ENCODE measurements at regions not wholly inside any gene's neighbourhood (a gene's known extent, or its start where the extent isn't known, plus 50 kb on each side); places are given as distances from the start of the nearest gene placed in this dataset.

- Histone ChIP-seq H3K9ac (ENCODE audit: low read length) (no peak overlapping the region), H3K27ac (ENCODE audit: low read depth, low read length) (no peak overlapping the region), H3K4me1 (ENCODE audit: insufficient read depth, low read length) (no peaks in the 10 kb centered on the region), H3K27me3 (ENCODE audit: insufficient read depth, low read length) (peaks cover 2% of the 10 kb centered on the region), H3K4me3 (ENCODE audit: insufficient read depth, low read depth, low read length) (no peak overlapping the region), H3K4me2 (ENCODE audit: low read length) (no peak overlapping the region), H2AFZ (ENCODE audit: low read depth, low read length) (no peak overlapping the region), H4K20me1 (ENCODE audit: insufficient read depth, low read length) (no peaks in the 10 kb centered on the region), H3K9me3 (ENCODE audit: insufficient read depth, low read depth, low read length) (peaks cover 10% of the 10 kb centered on the region), H3K36me3 (ENCODE audit: insufficient read depth, low read length) (no peaks in the 10 kb centered on the region), H3K79me2 (ENCODE audit: insufficient read depth, low read length) (no peaks in the 10 kb centered on the region)
- no peak overlapping the region for H3K4me3 Mint-ChIP-seq (ENCODE audit: unreplicated experiment)
- DNase-seq (ENCODE audit: low read depth), result no peak
- peaks cover 8% of the 10 kb centered on the region for H3K4me1 Mint-ChIP-seq (ENCODE audit: low read depth, unreplicated experiment)
- peaks cover 3% of the 10 kb centered on the region for H3K9me3 Mint-ChIP-seq (ENCODE audit: unreplicated experiment)
- no peak for FAIRE-seq
- H3K36me3 Mint-ChIP-seq (ENCODE audit: low read depth, unreplicated experiment), result no peaks in the 10 kb centered on the region
- TF ChIP-seq CTCF (IDR thresholded peaks at IDR 0.05; ENCODE audit: insufficient read depth, low read depth, low read length) (no peak), EZH2 (IDR thresholded peaks at IDR 0.05; ENCODE audit: insufficient read depth, low read length) (no peak)
- H3K27me3 Mint-ChIP-seq (ENCODE audit: low read depth, unreplicated experiment), result peaks cover 10% of the 10 kb centered on the region
- H3K27ac Mint-ChIP-seq (ENCODE audit: unreplicated experiment), result no peak overlapping the region
These were observed 92.0 kb upstream of the RAB12 start for GRCh38 chr18:8517276-8517675.

DNA sequence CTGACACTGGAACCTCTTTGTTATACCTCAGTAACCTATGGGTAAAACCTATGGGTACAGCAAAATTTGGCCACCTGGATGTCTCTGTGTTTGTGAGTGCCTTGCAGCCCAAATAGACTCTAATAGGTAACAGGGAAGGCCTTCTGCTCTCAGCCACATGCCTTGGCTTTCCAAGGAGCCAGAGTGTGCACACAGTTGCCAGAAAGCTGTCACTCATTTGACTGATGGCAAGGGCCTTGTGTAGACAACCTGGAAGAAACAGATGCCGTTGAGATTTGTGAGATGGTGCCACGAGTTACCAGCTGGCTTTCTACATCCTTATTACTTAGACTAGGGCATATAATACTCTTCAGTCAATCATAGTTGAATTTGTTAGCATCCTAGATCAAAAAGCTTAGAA is 90.1 kb upstream of the RAB12 start:
- Histone ChIP-seq H2AFZ (ENCODE audit: low read depth, low read length) (no peak overlapping the region), H3K4me1 (ENCODE audit: insufficient read depth, low read length) (no peaks in the 10 kb centered on the region), H3K36me3 (ENCODE audit: insufficient read depth, low read length) (no peaks in the 10 kb centered on the region), H3K4me2 (ENCODE audit: low read length) (no peak overlapping the region), H3K9me3 (ENCODE audit: insufficient read depth, low read depth, low read length) (peaks cover 10% of the 10 kb centered on the region), H3K79me2 (ENCODE audit: insufficient read depth, low read length) (no peaks in the 10 kb centered on the region), H4K20me1 (ENCODE audit: insufficient read depth, low read length) (no peaks in the 10 kb centered on the region), H3K27ac (ENCODE audit: low read depth, low read length) (no peak overlapping the region), H3K27me3 (ENCODE audit: insufficient read depth, low read length) (peaks cover 5% of the 10 kb centered on the region), H3K4me3 (ENCODE audit: insufficient read depth, low read depth, low read length) (no peak overlapping the region), H3K9ac (ENCODE audit: low read length) (no peak overlapping the region)
- no peak overlapping the region for H3K27ac Mint-ChIP-seq (ENCODE audit: unreplicated experiment)
- peaks cover 3% of the 10 kb centered on the region for H3K27me3 Mint-ChIP-seq (ENCODE audit: low read depth, unreplicated experiment)
- H3K9me3 Mint-ChIP-seq (ENCODE audit: unreplicated experiment), result peaks cover 3% of the 10 kb centered on the region
- H3K4me1 Mint-ChIP-seq (ENCODE audit: low read depth, unreplicated experiment), result peaks cover 18% of the 10 kb centered on the region
- H3K36me3 Mint-ChIP-seq (ENCODE audit: low read depth, unreplicated experiment), result no peaks in the 10 kb centered on the region
- H3K4me3 Mint-ChIP-seq (ENCODE audit: unreplicated experiment), result no peak overlapping the region
- no peak for DNase-seq (ENCODE audit: low read depth)
- TF ChIP-seq CTCF (IDR thresholded peaks at IDR 0.05; ENCODE audit: insufficient read depth, low read depth, low read length) (no peak), EZH2 (IDR thresholded peaks at IDR 0.05; ENCODE audit: insufficient read depth, low read length) (no peak)
- no peak for FAIRE-seq

GRCh38 chr18:8520266-8520665 is 89.0 kb upstream of the RAB12 start:
- H3K27me3 ChIP-seq (ENCODE audit: insufficient read depth, low read length), result peaks cover 5% of the 10 kb centered on the region
- H3K9ac ChIP-seq (ENCODE audit: low read length), result no peak overlapping the region
- no peak for FAIRE-seq
- H3K79me2 ChIP-seq (ENCODE audit: insufficient read depth, low read length), result no peaks in the 10 kb centered on the region
- no peaks in the 10 kb centered on the region for H4K20me1 ChIP-seq (ENCODE audit: insufficient read depth, low read length)
- no peaks in the 10 kb centered on the region for H3K36me3 ChIP-seq (ENCODE audit: insufficient read depth, low read length)
- no peak overlapping the region for H2AFZ ChIP-seq (ENCODE audit: low read depth, low read length)
- Mint-ChIP-seq H3K4me3 (ENCODE audit: unreplicated experiment) (no peak overlapping the region), H3K27me3 (ENCODE audit: low read depth, unreplicated experiment) (no peaks in the 10 kb centered on the region), H3K27ac (ENCODE audit: unreplicated experiment) (no peak overlapping the region), H3K36me3 (ENCODE audit: low read depth, unreplicated experiment) (no peaks in the 10 kb centered on the region), H3K9me3 (ENCODE audit: unreplicated experiment) (no peaks in the 10 kb centered on the region), H3K4me1 (ENCODE audit: low read depth, unreplicated experiment) (peaks cover 20% of the 10 kb centered on the region)
- peaks cover 10% of the 10 kb centered on the region for H3K9me3 ChIP-seq (ENCODE audit: insufficient read depth, low read depth, low read length)
- H3K4me3 ChIP-seq (ENCODE audit: insufficient read depth, low read depth, low read length), result no peak overlapping the region
- no peak overlapping the region for H3K4me2 ChIP-seq (ENCODE audit: low read length)
- DNase-seq (ENCODE audit: low read depth), result no peak
- TF ChIP-seq EZH2 (IDR thresholded peaks at IDR 0.05; ENCODE audit: insufficient read depth, low read length) (no peak), CTCF (IDR thresholded peaks at IDR 0.05; ENCODE audit: insufficient read depth, low read depth, low read length) (no peak)
- no peaks in the 10 kb centered on the region for H3K4me1 ChIP-seq (ENCODE audit: insufficient read depth, low read length)
- H3K27ac ChIP-seq (ENCODE audit: low read depth, low read length), result no peak overlapping the region
